Thoracic aorta (tissue), 2 donors: ENCODE measurements at regions not wholly inside any gene's neighbourhood (a gene's known extent, or its start where the extent isn't known, plus 50 kb on each side); places are given as distances from the start of the nearest gene placed in this dataset.

ENCODE experiments used
- ATAC-seq: fragments of 150-250 bp; one replicate; pipeline ENCODE4 v1.8.0; 2017; ENCODE audit warnings: low read depth; ENCODE audit not compliant: insufficient number of reproducible peaks, low FRiP score
- DNase-seq: peaks from one replicate; pipeline ENCODE4 v3.0.0-alpha.2; 2020; ENCODE audit warnings: low spot score
- H3K27ac ChIP-seq, 2 donors: fragments of 200-600 bp; sonication (generic); 1 replicate in 1 of 2; 2 replicates in 1 of 2; pipeline ENCODE4 v1.5.1; 2016; ENCODE audit warnings: mild to moderate bottlenecking in 2 of 2, moderate library complexity in 2 of 2
- H3K27me3 ChIP-seq: fragments of 200-600 bp; sonication (generic); replicated peaks from 2 replicates; pipeline ENCODE4 v1.6.0; 2016; ENCODE audit warnings: mild to moderate bottlenecking; ENCODE audit not compliant: insufficient read depth
- H3K36me3 ChIP-seq: fragments of 200-600 bp; sonication (generic); one replicate; pipeline ENCODE4 v1.5.1; 2016
- H3K4me1 ChIP-seq, 2 donors: fragments of 200-600 bp; sonication (generic); 1 replicate in 1 of 2; 2 replicates in 1 of 2; pipeline versions ENCODE4 v1.5.1 to v1.6.0; 2016; ENCODE audit warnings: low read depth in 2 of 2, mild to moderate bottlenecking in 1 of 2; ENCODE audit not compliant: control insufficient read depth in 1 of 2
- H3K4me3 ChIP-seq: fragments of 200-600 bp; sonication (generic); 2 replicates; pipeline ENCODE4 v1.5.1; 2016; ENCODE audit warnings: mild to moderate bottlenecking
- H3K9me3 ChIP-seq: fragments of 200-600 bp; sonication (generic); 2 replicates; pipeline ENCODE4 v1.5.1; 2016
- CTCF ChIP-seq: fragments of 200-600 bp; sonication (generic); IDR thresholded peaks from one replicate; pipeline ENCODE4 v1.5.1; 2019; ENCODE audit warnings: antibody characterized with exemption

GRCh38 chr12:91983935-91984334, 161.7 kb downstream of the BTG1 start:
- no peaks in the 10 kb centered on the region for H3K9me3 ChIP-seq
- peak overlapping the region in 1 of 2 donors; percentile 16 for H3K27ac ChIP-seq
- H3K4me1 ChIP-seq: peaks cover 36 to 76% of the 10 kb centered on the region in 2 donors
- H3K4me3 ChIP-seq: no peak overlapping the region
- H3K36me3 ChIP-seq: no peaks in the 10 kb centered on the region
- DNase-seq (no peak), ATAC-seq (no peak)
- H3K27me3 ChIP-seq: no peaks in the 10 kb centered on the region
- no peak for TF ChIP-seq CTCF

GRCh38 chr12:91982946-91983345, 162.7 kb downstream of the BTG1 start:
- DNase-seq: no peak
- H3K4me1 ChIP-seq: peaks cover 26 to 74% of the 10 kb centered on the region in 2 donors
- H3K36me3 ChIP-seq: no peaks in the 10 kb centered on the region
- peak; percentile 45 for ATAC-seq
- H3K9me3 ChIP-seq: no peaks in the 10 kb centered on the region
- H3K4me3 ChIP-seq: no peak overlapping the region
- TF ChIP-seq CTCF: no peak
- H3K27me3 ChIP-seq: no peaks in the 10 kb centered on the region
- H3K27ac ChIP-seq: peak overlapping the region; percentile 11 to 58

GRCh38 chr12:91980389-91980821, 165.2 kb downstream of the BTG1 start:
- TF ChIP-seq CTCF: no peak
- no peak overlapping the region for H3K4me3 ChIP-seq
- ATAC-seq (no peak), DNase-seq (no peak)
- no peak overlapping the region for H3K27ac ChIP-seq
- peaks cover 20 to 55% of the 10 kb centered on the region in 2 donors for H3K4me1 ChIP-seq
- no peaks in the 10 kb centered on the region for H3K27me3 ChIP-seq
- H3K9me3 ChIP-seq: no peaks in the 10 kb centered on the region
- H3K36me3 ChIP-seq: no peaks in the 10 kb centered on the region

GRCh38 chr12:91978143-91978542, 167.5 kb downstream of the BTG1 start:
- H3K27me3 ChIP-seq: no peaks in the 10 kb centered on the region
- DNase-seq (no peak), ATAC-seq (no peak)
- H3K9me3 ChIP-seq: no peaks in the 10 kb centered on the region
- no peak overlapping the region for H3K27ac ChIP-seq
- H3K36me3 ChIP-seq: no peaks in the 10 kb centered on the region
- H3K4me3 ChIP-seq: no peak overlapping the region
- peaks cover 15 to 42% of the 10 kb centered on the region in 2 donors for H3K4me1 ChIP-seq
- TF ChIP-seq CTCF: no peak

- no peak for TF ChIP-seq CTCF
- H3K36me3 ChIP-seq: no peaks in the 10 kb centered on the region
- ATAC-seq: no peak
- DNase-seq: no peak
- no peak overlapping the region for H3K4me3 ChIP-seq
- H3K4me1 ChIP-seq: peaks cover 9 to 36% of the 10 kb centered on the region in 2 donors
- H3K27me3 ChIP-seq: no peaks in the 10 kb centered on the region
- no peaks in the 10 kb centered on the region for H3K9me3 ChIP-seq
- no peak overlapping the region for H3K27ac ChIP-seq
Observed at GRCh38 chr12:91975891-91976290, 169.8 kb downstream of the BTG1 start.
